Esophagus squamous epithelium (tissue), 4 donors: ENCODE measurements at regions not wholly inside any gene's neighbourhood (a gene's known extent, or its start where the extent isn't known, plus 50 kb on each side); places are given as distances from the start of the nearest gene placed in this dataset.

ENCODE experiments used
- CTCF ChIP-seq, 6 experiments: fragments of 450-650 bp in 4 of 6; fragments of 200-600 bp in 2 of 6; sonication (generic) in 2 of 6; IDR thresholded peaks; one replicate each; pipeline ENCODE4 v1.5.1; 2016 to 2019; ENCODE audit warnings: antibody characterized with exemption in 6 of 6, mild to moderate bottlenecking in 4 of 6, moderate library complexity in 4 of 6
- POLR2A ChIP-seq, 4 donors: fragments of 450-650 bp; IDR thresholded peaks; one replicate each; pipeline ENCODE4 v1.6.1; 2017; ENCODE audit warnings: antibody characterized with exemption in 4 of 4, mild to moderate bottlenecking in 4 of 4, moderate library complexity in 3 of 4

GRCh38 chr4:162943263-162943662, 223.4 kb downstream of the NAF1 start:
- TF ChIP-seq POLR2A (IDR thresholded peaks at IDR 0.05) = no peak
- no peak for TF ChIP-seq CTCF (IDR thresholded peaks at IDR 0.05)
